Suprapubic skin (tissue), 3 donors: ENCODE measurements at regions not wholly inside any gene's neighbourhood (a gene's known extent, or its start where the extent isn't known, plus 50 kb on each side); places are given as distances from the start of the nearest gene placed in this dataset.

Experiments
- CTCF ChIP-seq, 2 donors: fragments of 200-600 bp in 1 of 2; fragments of 450-650 bp in 1 of 2; sonication (generic) in 1 of 2; IDR thresholded peaks; one replicate each; pipeline ENCODE4 v1.5.1; 2016 to 2019; ENCODE audit warnings: antibody characterized with exemption in 2 of 2, mild to moderate bottlenecking in 1 of 2, moderate library complexity in 1 of 2
- POLR2A ChIP-seq, 2 donors: fragments of 450-650 bp; IDR thresholded peaks; one replicate each; pipeline ENCODE4 v1.6.1; 2017; ENCODE audit warnings: antibody characterized with exemption in 2 of 2, mild to moderate bottlenecking in 2 of 2, moderate library complexity in 2 of 2

GRCh38 chr1:5465281-5465711 lies 526.9 kb downstream of the NPHP4 start:
- TF ChIP-seq CTCF (IDR thresholded peaks at IDR 0.05) (no peak), POLR2A (IDR thresholded peaks at IDR 0.05) (no peak)
